Mesenchymal stem cell (in vitro differentiated cells and primary cell): ENCODE measurements at regions not wholly inside any gene's neighbourhood (a gene's known extent, or its start where the extent isn't known, plus 50 kb on each side); places are given as distances from the start of the nearest gene placed in this dataset.

Experiments
- DNase-seq: peaks from one replicate; pipeline ENCODE4 v3.0.0-alpha.2; 2013
- H2AFZ ChIP-seq: one replicate; pipeline ENCODE4 v1.6.1; 2013; ENCODE audit warnings: low read depth, mild to moderate bottlenecking, control low read depth, inconsistent platforms, low read length, moderate library complexity
- H2AK5ac ChIP-seq: 2 replicates; pipeline ENCODE4 v1.6.1; 2013; ENCODE audit warnings: low read length, moderate library complexity, mild to moderate bottlenecking, inconsistent platforms; ENCODE audit not compliant: severe bottlenecking
- H2BK120ac ChIP-seq: one replicate; pipeline ENCODE4 v1.6.1; 2013; ENCODE audit warnings: low read depth, mild to moderate bottlenecking, inconsistent platforms, low read length, moderate library complexity
- H2BK12ac ChIP-seq, 2 experiments: one replicate each; pipeline ENCODE4 v1.6.1; 2013; ENCODE audit warnings: inconsistent platforms in 2 of 2, low read length in 2 of 2, mild to moderate bottlenecking in 2 of 2, moderate library complexity in 2 of 2, control low read depth in 1 of 2
- H2BK15ac ChIP-seq: one replicate; pipeline ENCODE4 v1.6.1; 2013; ENCODE audit warnings: mild to moderate bottlenecking, low read depth, inconsistent platforms; ENCODE audit not compliant: poor library complexity, severe bottlenecking
- H2BK5ac ChIP-seq: 2 replicates; pipeline ENCODE4 v1.6.1; 2013; ENCODE audit warnings: low read depth, mild to moderate bottlenecking, low read length, control low read depth, inconsistent platforms; ENCODE audit not compliant: poor library complexity, severe bottlenecking
- H3K14ac ChIP-seq, 2 experiments: one replicate each; pipeline ENCODE4 v1.6.1; 2013; ENCODE audit warnings: inconsistent platforms in 2 of 2, low read length in 2 of 2, control low read depth in 1 of 2, mild to moderate bottlenecking in 1 of 2, moderate library complexity in 1 of 2
- H3K18ac ChIP-seq, 2 experiments: one replicate each; pipeline ENCODE4 v1.6.1; 2013; ENCODE audit warnings: inconsistent platforms in 2 of 2, low read length in 2 of 2, control low read depth in 1 of 2, low read depth in 1 of 2, mild to moderate bottlenecking in 1 of 2
- H3K23ac ChIP-seq, 2 experiments: one replicate each; pipeline ENCODE4 v1.6.1; 2013; ENCODE audit warnings: inconsistent platforms in 2 of 2, low read length in 2 of 2, mild to moderate bottlenecking in 2 of 2, moderate library complexity in 2 of 2, control low read depth in 1 of 2
- H3K27ac ChIP-seq: 2 replicates; pipeline ENCODE4 v1.5.1; 2013; ENCODE audit warnings: mild to moderate bottlenecking, moderate library complexity, low read length, control low read depth, inconsistent platforms; ENCODE audit not compliant: poor library complexity, severe bottlenecking
- H3K27me3 ChIP-seq, 2 experiments: 2 replicates each; pipeline versions ENCODE4 v1.6.1 to v1.7.0; 2013; ENCODE audit warnings: low read length in 2 of 2, mild to moderate bottlenecking in 2 of 2, moderate library complexity in 2 of 2, control low read depth in 1 of 2, inconsistent platforms in 1 of 2; ENCODE audit not compliant: control insufficient read depth in 1 of 2, insufficient read depth in 1 of 2
- H3K36me3 ChIP-seq, 2 experiments: 2 replicates each; pipeline versions ENCODE4 v1.6.1 to v1.7.0; 2013; ENCODE audit warnings: low read length in 2 of 2, control low read depth in 1 of 2, inconsistent platforms in 1 of 2, low read depth in 1 of 2, mild to moderate bottlenecking in 1 of 2; ENCODE audit not compliant: insufficient read depth in 2 of 2, control insufficient read depth in 1 of 2
- H3K4ac ChIP-seq, 2 experiments: one replicate each; pipeline ENCODE4 v1.6.1; 2013; ENCODE audit warnings: inconsistent platforms in 2 of 2, low read length in 2 of 2, mild to moderate bottlenecking in 2 of 2, moderate library complexity in 2 of 2, control low read depth in 1 of 2, low read depth in 1 of 2
- H3K4me1 ChIP-seq: 2 replicates; pipeline ENCODE4 v1.6.1; 2013; ENCODE audit warnings: low read depth, low read length, control low read depth; ENCODE audit not compliant: control insufficient read depth, insufficient read depth
- H3K4me2 ChIP-seq: 2 replicates; pipeline ENCODE4 v1.6.1; 2013; ENCODE audit warnings: low read length, mild to moderate bottlenecking, inconsistent platforms; ENCODE audit not compliant: poor library complexity, severe bottlenecking
- H3K4me3 ChIP-seq, 2 experiments: 2 replicates each; pipeline versions ENCODE4 v1.5.1 to v1.7.0; 2013; ENCODE audit warnings: low read length in 2 of 2, mild to moderate bottlenecking in 2 of 2, control low read depth in 1 of 2, low read depth in 1 of 2; ENCODE audit not compliant: insufficient read depth in 1 of 2
- H3K79me1 ChIP-seq: replicated peaks from 2 replicates; pipeline ENCODE4 v1.6.1; 2013; ENCODE audit warnings: mild to moderate bottlenecking, control low read depth, low read length, inconsistent platforms; ENCODE audit not compliant: poor library complexity, severe bottlenecking
- H3K9ac ChIP-seq: 2 replicates; pipeline ENCODE4 v1.7.0; 2013; ENCODE audit warnings: mild to moderate bottlenecking, low read length, moderate library complexity
- H3K9me3 ChIP-seq: 2 replicates; pipeline ENCODE4 v1.7.0; 2013; ENCODE audit warnings: mild to moderate bottlenecking, low read length; ENCODE audit not compliant: control insufficient read depth
- H4K8ac ChIP-seq: one replicate; pipeline ENCODE4 v1.6.1; 2013; ENCODE audit warnings: inconsistent platforms, mild to moderate bottlenecking, low read length, moderate library complexity
- H4K91ac ChIP-seq: one replicate; pipeline ENCODE4 v1.6.1; 2013; ENCODE audit warnings: mild to moderate bottlenecking, low read length, inconsistent platforms
- WGBS: methylation state at CpG from one replicate; pipeline ENCODE4 v1.1.7; 2013; ENCODE audit warnings: mixed read lengths; 5-methylcytosine and 5-hydroxymethylcytosine counted together

GRCh38 chr12:76636121-76636692 is 76.6 kb upstream of the OSBPL8 start:
- peak overlapping the region in 1 of 2 experiments; percentile 5 for H3K18ac ChIP-seq
- H4K8ac ChIP-seq: no peak overlapping the region
- no peak overlapping the region for H2AFZ ChIP-seq
- peaks cover 2% of the 10 kb centered on the region for H3K79me1 ChIP-seq
- no peak overlapping the region for H3K14ac ChIP-seq
- H4K91ac ChIP-seq: no peak overlapping the region
- no peak overlapping the region for H3K4ac ChIP-seq
- no peak overlapping the region for H2BK120ac ChIP-seq
- DNase-seq: no peak
- H2AK5ac ChIP-seq: peak overlapping the region; percentile 4
- H3K23ac ChIP-seq: no peak overlapping the region
- WGBS: 73% methylated on average over 5 of the region's 5 CpGs
- peak overlapping the region; percentile 32 for H3K27ac ChIP-seq
- H2BK5ac ChIP-seq: peak overlapping the region; percentile 73
- no peak overlapping the region for H2BK12ac ChIP-seq
- H3K4me3 ChIP-seq: no peak overlapping the region
- H2BK15ac ChIP-seq: no peak overlapping the region
- no peaks in the 10 kb centered on the region for H3K9me3 ChIP-seq
- H3K4me2 ChIP-seq: no peak overlapping the region
- H3K9ac ChIP-seq: no peak overlapping the region
- peaks cover 10% of the 10 kb centered on the region for H3K4me1 ChIP-seq
- H3K36me3 ChIP-seq: no peaks in the 10 kb centered on the region
- no peaks in the 10 kb centered on the region for H3K27me3 ChIP-seq

- no peak overlapping the region for H3K14ac ChIP-seq
- peaks cover 2% of the 10 kb centered on the region for H3K79me1 ChIP-seq
- H2AFZ ChIP-seq: no peak overlapping the region
- no peak overlapping the region for H3K4me3 ChIP-seq
- H3K36me3 ChIP-seq: no peaks in the 10 kb centered on the region
- no peak overlapping the region for H3K23ac ChIP-seq
- peak overlapping the region; percentile 62 for H2BK5ac ChIP-seq
- H3K4me2 ChIP-seq: no peak overlapping the region
- H3K18ac ChIP-seq: no peak overlapping the region
- H3K9me3 ChIP-seq: no peaks in the 10 kb centered on the region
- no peak overlapping the region for H3K27ac ChIP-seq
- H3K27me3 ChIP-seq: no peaks in the 10 kb centered on the region
- no CpG with 5 or more reads among the region's 3 CpGs for WGBS
- no peak overlapping the region for H4K8ac ChIP-seq
- no peak overlapping the region for H2BK12ac ChIP-seq
- no peak overlapping the region for H2BK15ac ChIP-seq
- H2AK5ac ChIP-seq: no peak overlapping the region
- H3K4me1 ChIP-seq: peaks cover 10% of the 10 kb centered on the region
- H2BK120ac ChIP-seq: no peak overlapping the region
- no peak overlapping the region for H3K4ac ChIP-seq
- no peak overlapping the region for H4K91ac ChIP-seq
- no peak overlapping the region for H3K9ac ChIP-seq
- peak; percentile 20 for DNase-seq
Measured at GRCh38 chr12:76637807-76638206, 78.2 kb upstream of the OSBPL8 start.

- 97% methylated on average over 6 of the region's 6 CpGs for whole genome bisulfite sequencing
- H2BK15ac ChIP-seq: no peak overlapping the region
- peaks cover 10% of the 10 kb centered on the region for H3K4me1 ChIP-seq
- H4K8ac ChIP-seq: no peak overlapping the region
- no peaks in the 10 kb centered on the region for H3K27me3 ChIP-seq
- H3K79me1 ChIP-seq: peaks cover 2% of the 10 kb centered on the region
- no peak overlapping the region for H4K91ac ChIP-seq
- no peak overlapping the region for H2BK12ac ChIP-seq
- DNase-seq: no peak
- no peak overlapping the region for H2AK5ac ChIP-seq
- H3K27ac ChIP-seq: no peak overlapping the region
- H3K9me3 ChIP-seq: no peaks in the 10 kb centered on the region
- no peak overlapping the region for H3K23ac ChIP-seq
- H3K14ac ChIP-seq: no peak overlapping the region
- no peak overlapping the region for H2AFZ ChIP-seq
- no peak overlapping the region for H3K18ac ChIP-seq
- H2BK5ac ChIP-seq: no peak overlapping the region
- H3K4me2 ChIP-seq: no peak overlapping the region
- no peak overlapping the region for H2BK120ac ChIP-seq
- H3K36me3 ChIP-seq: no peaks in the 10 kb centered on the region
- no peak overlapping the region for H3K4me3 ChIP-seq
- no peak overlapping the region for H3K9ac ChIP-seq
- no peak overlapping the region for H3K4ac ChIP-seq
Measured at GRCh38 chr12:76639646-76640045, 80.1 kb upstream of the OSBPL8 start.

- peaks cover 2% of the 10 kb centered on the region for H3K79me1 ChIP-seq
- no peak overlapping the region for H3K9ac ChIP-seq
- no CpG with 5 or more reads among the region's 1 CpG for WGBS
Measured at GRCh38 chr12:76641073-76641472, 81.5 kb upstream of the OSBPL8 start.

More at GRCh38 chr12:76641073-76641472, 81.5 kb upstream of the OSBPL8 start:
- Histone ChIP-seq H3K4ac (no peak overlapping the region), H4K91ac (no peak overlapping the region), H2BK120ac (no peak overlapping the region), H3K27ac (no peak overlapping the region), H3K18ac (no peak overlapping the region), H2BK12ac (no peak overlapping the region), H3K4me3 (no peak overlapping the region), H2AK5ac (no peak overlapping the region), H3K4me1 (peaks cover 11% of the 10 kb centered on the region), H3K36me3 (no peaks in the 10 kb centered on the region), H2AFZ (no peak overlapping the region), H2BK15ac (no peak overlapping the region), H3K4me2 (no peak overlapping the region), H2BK5ac (no peak overlapping the region), H3K27me3 (no peaks in the 10 kb centered on the region), H3K23ac (no peak overlapping the region), H4K8ac (no peak overlapping the region), H3K14ac (no peak overlapping the region), H3K9me3 (no peaks in the 10 kb centered on the region)
- DNase-seq: no peak
